HG02870 (cell line): ENCODE measurements at regions not wholly inside any gene's neighbourhood (a gene's known extent, or its start where the extent isn't known, plus 50 kb on each side); places are given as distances from the start of the nearest gene placed in this dataset.
"Not testable (repeated sequence)": the region's sequence is repeated elsewhere in the genome, so short reads cannot be mapped to it uniquely, and the experiment has no call there.

Experiments
- ATAC-seq: cut with Tn5 transposase; IDR thresholded peaks from one replicate; pipeline ENCODE4 v1.9.1; 2021; ENCODE audit warnings: mild to moderate bottlenecking, moderate library complexity; ENCODE audit not compliant: unreplicated experiment

- ATAC-seq: no peak
Observed at GRCh38 chr17:70564006-70564620, 394.8 kb downstream of the KCNJ2 start.

- no peak for ATAC-seq
Observed at GRCh38 chr17:70569128-70569527, 399.8 kb downstream of the KCNJ2 start.

- ATAC-seq: no peak
Observed at GRCh38 chr17:70577456-70577855, 408.1 kb downstream of the KCNJ2 start.

- no peak for ATAC-seq
Observed at GRCh38 chr17:70581459-70581858, 412.1 kb downstream of the KCNJ2 start.

- no peak for ATAC-seq
Observed at GRCh38 chr17:70582777-70583176, 413.4 kb downstream of the KCNJ2 start.

GRCh38 chr17:70584255-70584654, 414.9 kb downstream of the KCNJ2 start:
- no peak for ATAC-seq

GRCh38 chr17:70588003-70588402, 418.7 kb downstream of the KCNJ2 start:
- ATAC-seq: no peak

- ATAC-seq: no peak
Observed at GRCh38 chr17:70597774-70598173, 428.4 kb downstream of the KCNJ2 start.

GRCh38 chr17:70599198-70599597, 429.9 kb downstream of the KCNJ2 start:
- ATAC-seq: no peak

- ATAC-seq: not testable (repeated sequence)
Observed at GRCh38 chr17:70599945-70600344, 430.6 kb downstream of the KCNJ2 start.

GRCh38 chr17:70603226-70603625, 433.9 kb downstream of the KCNJ2 start:
- no peak for ATAC-seq

GRCh38 chr17:70604854-70605253, 435.5 kb downstream of the KCNJ2 start:
- ATAC-seq: no peak

GRCh38 chr17:70606086-70606485, 436.8 kb downstream of the KCNJ2 start:
- ATAC-seq: no peak

- ATAC-seq: no peak
Observed at GRCh38 chr17:70608193-70608592, 438.9 kb downstream of the KCNJ2 start.

- no peak for ATAC-seq
Observed at GRCh38 chr17:70608957-70609356, 439.6 kb downstream of the KCNJ2 start.

GRCh38 chr17:70609566-70609965, 440.2 kb downstream of the KCNJ2 start:
- no peak for ATAC-seq

GRCh38 chr17:70610161-70610560, 440.8 kb downstream of the KCNJ2 start:
- no peak for ATAC-seq

- ATAC-seq: no peak
Observed at GRCh38 chr17:70613681-70614080, 444.3 kb downstream of the KCNJ2 start.

- ATAC-seq: no peak
Observed at GRCh38 chr17:70615831-70616230, 446.5 kb downstream of the KCNJ2 start.

- no peak for ATAC-seq
Observed at GRCh38 chr17:70618641-70619040, 449.3 kb downstream of the KCNJ2 start.

GRCh38 chr17:70621566-70621965, 452.2 kb downstream of the KCNJ2 start:
- ATAC-seq: no peak

- ATAC-seq: no peak
Observed at GRCh38 chr17:70622368-70623260, 453.3 kb downstream of the KCNJ2 start.
